ENCODE measurements at regions not wholly inside any gene's neighbourhood (a gene's known extent, or its start where the extent isn't known, plus 50 kb on each side); places are given as distances from the start of the nearest gene placed in this dataset.
A peak's percentile ranks its signal among the peaks of the same experiment; 100 is the strongest.
"Not testable (repeated sequence)": the region's sequence is repeated elsewhere in the genome, so short reads cannot be mapped to it uniquely, and the experiment has no call there.

- no peak for DNase-seq
Observed at GRCh38 chr2:48045613-48046012, 139.3 kb upstream of the FBXO11 start.

GRCh38 chr2:48048476-48049171, 142.3 kb upstream of the FBXO11 start:
- no peak for DNase-seq

- DNase-seq, result no peak
Observed at GRCh38 chr2:48049371-48049770, 143.1 kb upstream of the FBXO11 start.

GRCh38 chr2:48050711-48051110, 144.4 kb upstream of the FBXO11 start:
- no peak for DNase-seq

- DNase-seq, result no peak
Observed at GRCh38 chr2:48059975-48060374, 153.7 kb upstream of the FBXO11 start.

DNA sequence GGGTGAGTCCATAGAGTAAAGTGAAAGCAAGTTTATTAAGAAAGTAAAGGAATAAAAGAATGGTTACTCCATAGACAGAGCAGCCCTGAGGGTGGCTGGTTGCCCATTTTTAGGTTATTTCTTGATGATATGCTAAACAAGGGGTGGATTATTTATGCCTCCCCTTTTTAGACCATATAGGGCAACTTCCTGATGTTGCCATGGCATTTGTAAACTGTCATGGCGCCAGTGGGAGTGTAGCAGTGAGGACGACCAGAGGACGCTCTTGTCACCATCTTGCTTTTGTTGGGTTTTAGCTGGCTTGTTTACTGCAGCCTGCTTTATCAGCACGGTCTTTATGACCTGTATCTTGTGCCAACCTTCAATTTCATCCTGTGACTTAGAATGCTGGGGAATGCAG, 155.4 kb upstream of the FBXO11 start:
- DNase-seq, result not testable (repeated sequence)

GRCh38 chr2:48065096-48065495, 158.8 kb upstream of the FBXO11 start:
- DNase-seq, result no peak

DNA sequence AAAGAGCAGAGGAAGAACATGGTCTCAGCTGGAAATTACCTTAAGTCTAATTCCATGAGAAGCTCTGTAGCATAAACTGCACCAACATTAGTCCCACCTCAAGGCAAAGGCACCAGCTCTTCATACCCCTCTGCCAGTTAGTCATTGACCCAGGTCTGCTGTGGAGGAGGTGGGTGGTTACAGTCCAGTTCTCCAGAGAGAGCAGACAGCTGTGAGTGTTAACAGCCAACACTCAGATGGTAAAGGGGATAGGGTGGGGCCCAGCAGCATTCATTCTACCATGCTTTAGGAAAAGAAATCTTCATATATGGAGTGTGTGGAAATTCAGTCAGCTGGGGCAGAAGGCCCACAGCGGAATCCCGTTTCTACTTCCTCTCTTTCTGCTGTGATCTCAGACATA, 159.7 kb upstream of the FBXO11 start:
- no peak for DNase-seq

DNA sequence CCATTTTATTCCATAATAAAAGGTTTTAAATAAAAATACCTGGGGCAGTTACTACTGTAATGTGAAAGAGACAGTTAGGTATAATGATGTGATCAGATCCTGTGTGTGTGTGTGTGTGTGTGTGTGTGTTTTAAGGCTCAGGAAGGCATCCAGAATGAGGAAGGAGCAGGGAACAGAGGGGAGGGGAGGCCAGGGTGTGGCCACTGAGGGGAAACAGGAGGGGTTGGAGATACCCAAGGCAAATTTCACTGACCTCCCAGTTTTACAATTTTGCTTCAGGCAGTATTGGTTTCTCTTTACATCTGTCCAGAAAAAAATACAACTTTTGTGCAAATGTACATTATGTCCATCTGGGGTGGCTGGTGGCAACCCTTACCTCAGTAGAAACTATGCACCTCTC, 163.5 kb upstream of the FBXO11 start:
- DNase-seq, result no peak

DNA sequence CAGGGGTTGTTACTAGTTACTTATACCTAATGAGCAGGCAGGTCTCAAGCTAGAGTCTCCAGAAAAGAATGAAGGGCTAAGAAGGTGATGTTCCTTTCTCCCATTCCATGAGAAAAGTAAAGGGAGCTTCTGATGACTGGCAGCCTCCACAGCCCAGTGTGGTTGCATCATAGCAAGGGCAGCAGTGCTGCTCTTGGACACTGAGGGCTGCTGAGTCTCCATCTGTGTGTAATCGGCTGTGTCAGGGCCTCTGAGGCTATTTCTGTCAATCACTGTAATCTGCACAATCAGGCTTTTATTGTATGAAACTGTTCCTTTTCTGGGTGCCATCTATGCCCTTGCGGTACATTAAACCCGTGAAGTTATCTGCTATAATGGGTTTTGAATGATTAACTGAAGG, 164.1 kb upstream of the FBXO11 start:
- DNase-seq, result no peak

DNA sequence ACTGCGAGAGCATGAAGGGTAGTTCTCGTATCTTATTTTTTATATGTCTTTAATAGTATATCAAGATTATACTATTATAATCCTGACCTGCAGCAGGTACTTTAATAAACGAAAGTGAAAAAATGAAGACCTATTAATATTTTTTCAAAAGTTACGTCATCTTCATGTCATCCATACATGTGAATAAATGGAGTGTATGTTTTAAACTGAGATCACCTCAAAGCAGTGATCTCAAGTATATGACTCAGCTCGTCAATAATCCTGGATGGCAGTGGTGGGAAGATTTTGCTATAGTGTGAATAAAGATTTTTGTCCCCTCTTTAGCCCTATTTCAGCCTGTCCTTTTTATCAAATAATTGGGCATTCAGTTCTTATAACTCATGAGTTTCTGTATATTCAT, 166.3 kb upstream of the FBXO11 start:
- DNase-seq, result peak; percentile 63

DNA sequence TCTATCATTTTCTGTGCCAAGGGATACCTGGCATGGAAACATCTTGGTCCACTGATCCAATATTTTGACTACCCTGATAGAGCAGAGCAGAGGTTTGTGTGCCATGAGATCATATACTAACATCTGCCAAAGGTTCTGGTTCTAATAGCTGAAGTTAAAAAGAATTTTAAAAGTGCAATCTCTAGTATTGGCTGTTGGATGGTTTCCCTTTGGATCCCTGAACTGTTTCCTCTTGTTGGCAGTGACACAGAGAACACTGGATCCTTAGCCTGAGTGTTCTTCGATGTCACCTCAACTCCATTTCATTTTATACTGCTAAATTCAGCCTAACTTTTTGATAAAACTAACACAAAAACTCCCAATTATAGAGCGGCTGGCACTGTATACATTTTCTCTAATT, 169.3 kb upstream of the FBXO11 start:
- DNase-seq, result no peak

- DNase-seq, result peak; percentile 9
Observed at GRCh38 chr2:48080534-48081316, 174.4 kb upstream of the FBXO11 start.

GRCh38 chr2:48081317-48081628, 175.0 kb upstream of the FBXO11 start:
- no peak for DNase-seq

DNA sequence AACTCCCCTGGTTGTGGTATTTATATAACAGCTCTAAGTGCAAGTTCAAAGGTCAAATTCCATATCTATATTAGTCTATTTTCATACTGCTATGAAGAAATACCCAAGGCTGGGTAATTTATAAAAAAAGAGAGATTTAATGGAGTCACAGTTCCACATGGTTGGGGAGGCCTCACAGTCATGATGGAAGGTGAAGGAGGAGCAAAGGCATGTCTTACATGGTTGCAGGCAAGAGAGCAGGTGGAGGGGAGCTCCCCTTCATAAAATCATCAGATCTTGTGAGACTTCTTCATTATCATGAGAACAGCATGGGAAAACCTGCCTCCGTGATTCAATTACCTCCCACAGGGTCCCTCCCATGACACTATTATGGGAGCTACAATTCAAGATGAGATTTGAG, 179.6 kb upstream of the FBXO11 start:
- no peak for DNase-seq

DNA sequence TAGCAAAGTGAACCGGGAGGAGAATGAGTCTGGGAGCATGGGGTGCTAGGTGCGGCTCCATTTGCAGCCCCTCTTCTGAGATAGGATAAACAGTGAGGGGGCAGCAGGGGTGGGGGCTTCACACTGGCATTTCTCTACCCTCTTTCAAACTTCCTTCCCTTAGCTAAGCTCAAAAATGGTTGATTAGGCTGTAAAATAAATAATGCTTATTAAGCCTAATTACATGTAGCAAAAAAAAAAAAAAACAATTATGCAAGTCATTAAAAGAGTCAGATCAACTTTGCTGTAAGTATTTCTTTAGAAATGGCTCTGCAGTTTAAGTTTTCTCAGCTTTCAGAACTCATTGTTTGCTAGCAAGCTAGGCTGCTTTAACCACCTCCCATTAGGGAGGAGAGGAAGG, 182.7 kb upstream of the FBXO11 start:
- no peak for DNase-seq

DNA sequence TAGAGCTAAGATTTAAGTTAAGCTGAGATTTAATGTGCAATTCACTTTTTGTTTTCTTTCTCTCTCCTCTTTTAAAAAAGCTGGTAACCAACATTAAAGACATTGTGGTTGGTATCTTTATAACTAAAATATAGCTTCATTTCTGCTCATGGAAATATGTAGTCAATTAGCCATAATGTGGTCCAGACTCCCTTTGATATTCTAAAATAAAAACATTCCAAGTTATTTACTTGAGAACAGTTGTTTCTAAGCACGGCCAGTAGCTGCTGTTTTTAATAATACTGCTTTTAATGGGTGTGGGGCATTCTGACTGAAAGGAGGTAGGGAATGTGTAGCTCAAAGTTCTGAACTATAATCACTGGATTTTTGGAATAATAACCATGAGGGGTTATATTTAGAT, 183.3 kb upstream of the FBXO11 start:
- no peak for DNase-seq

- DNase-seq, result no peak
Observed at GRCh38 chr2:48092846-48093803, 186.8 kb upstream of the FBXO11 start.

DNA sequence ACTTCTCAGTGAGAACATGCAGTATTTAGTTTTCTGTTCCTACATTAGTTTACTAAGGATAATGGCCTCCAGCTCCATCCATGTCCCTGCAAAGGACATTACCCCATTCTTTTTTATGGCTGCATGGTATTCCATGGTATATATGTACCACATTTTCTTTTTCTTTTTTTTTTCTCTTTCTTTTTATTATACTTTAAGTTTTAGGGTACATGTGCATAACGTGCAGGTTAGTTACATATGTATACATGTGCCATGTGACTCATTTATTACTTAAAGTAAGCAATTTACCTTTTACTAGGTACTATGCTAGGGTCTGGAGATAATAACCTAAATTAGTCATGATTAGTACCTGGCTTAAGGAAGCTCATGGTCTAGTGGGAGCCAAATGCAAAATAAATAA, 190.5 kb upstream of the FBXO11 start:
- not testable (repeated sequence) for DNase-seq

DNA sequence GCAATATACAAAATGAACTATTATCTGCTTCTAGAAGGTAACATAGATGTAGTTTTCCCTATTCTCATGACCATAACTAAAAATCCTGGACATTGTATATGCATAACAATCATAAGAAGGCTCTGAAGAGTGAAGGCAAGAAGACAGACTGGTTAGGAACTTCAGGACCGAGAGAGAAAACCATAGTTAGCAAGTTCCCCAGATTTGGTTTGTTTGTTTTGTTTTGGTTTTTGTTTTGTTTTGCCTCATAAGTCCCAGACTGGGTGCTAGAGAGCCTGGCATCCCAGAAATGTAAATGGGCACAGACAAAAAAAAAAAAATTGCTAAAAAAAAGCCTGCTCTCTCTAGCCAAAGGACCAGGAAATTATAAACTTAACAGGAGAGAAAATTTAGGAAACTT, 192.2 kb upstream of the FBXO11 start:
- DNase-seq, result no peak

DNA sequence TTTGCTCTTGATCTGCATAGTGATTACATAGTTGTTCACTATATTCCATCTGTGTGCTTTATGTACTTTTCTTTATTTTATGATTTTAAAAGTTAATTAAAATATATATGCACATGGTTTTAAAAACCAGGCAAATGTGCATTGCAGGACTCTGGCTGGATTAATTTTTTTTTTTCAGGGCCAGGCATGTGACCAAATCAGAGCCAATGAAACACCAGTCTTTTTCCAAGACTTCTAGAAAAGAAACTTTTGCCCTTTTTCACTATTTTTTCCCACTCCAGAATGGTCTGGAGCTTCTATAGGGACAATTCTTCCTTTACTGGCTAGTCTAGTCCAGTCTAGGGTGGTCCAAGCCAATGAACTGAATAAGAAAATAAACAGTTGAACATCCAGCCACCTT, 198.1 kb upstream of the FBXO11 start:
- no peak for DNase-seq

DNA sequence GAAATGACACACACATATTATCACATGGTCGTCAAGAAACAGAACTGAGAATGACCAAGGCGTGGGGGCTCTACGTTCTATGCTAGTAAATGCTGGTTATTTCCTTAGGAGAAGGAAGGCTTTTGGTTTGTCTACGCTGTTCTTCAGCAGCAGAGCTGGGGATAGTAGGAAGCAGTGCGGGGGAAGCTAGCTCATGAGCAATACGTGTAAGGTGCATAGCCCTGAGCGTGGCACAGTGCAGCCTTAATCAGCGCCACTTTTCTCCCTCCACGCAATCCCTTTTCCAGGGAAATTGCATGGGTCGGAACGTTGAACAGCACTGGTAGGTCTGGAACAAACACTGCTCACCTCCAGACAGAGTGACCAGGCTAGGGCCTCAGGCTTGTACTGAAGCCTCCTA, 199.6 kb upstream of the FBXO11 start:
- no peak for DNase-seq

DNA sequence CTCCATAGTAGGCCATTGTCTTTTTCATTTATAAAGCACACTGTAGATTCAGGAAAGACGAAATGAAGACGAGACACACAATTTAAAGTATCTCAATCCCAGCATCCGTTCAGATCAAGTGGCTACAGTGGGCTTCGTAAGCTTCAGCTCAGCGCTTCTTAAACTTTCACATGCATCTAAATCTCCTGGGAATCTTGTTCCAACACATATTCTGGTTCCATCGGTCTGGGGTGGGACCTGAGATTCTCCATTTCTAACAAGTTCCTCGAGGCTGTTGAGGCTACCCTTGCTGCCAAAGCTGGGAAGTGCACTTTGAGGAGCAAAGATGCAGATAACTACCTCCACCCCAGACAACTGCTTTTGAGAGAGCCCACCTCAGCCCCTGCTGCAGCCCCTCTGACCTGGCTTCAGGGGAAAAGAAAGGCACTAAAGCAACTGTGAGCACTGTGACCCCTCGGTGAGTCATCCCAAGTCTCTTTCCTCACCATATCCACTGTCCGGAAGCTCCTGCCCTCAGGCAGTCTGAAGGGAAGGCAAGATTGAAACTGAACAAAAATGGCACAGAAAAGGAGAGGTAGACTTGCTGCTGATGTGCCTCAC, 201.1 kb upstream of the FBXO11 start:
- DNase-seq, result peak; percentile 43
